Activated T-cell treated with anti-CD3 and anti-CD28 coated beads, Interleukin-2, amount 50 U/mL, for 4 hours (primary cell): ENCODE measurements at regions not wholly inside any gene's neighbourhood (a gene's known extent, or its start where the extent isn't known, plus 50 kb on each side); places are given as distances from the start of the nearest gene placed in this dataset.

Source experiments
- ATAC-seq, 2 donors: fragments of 200-7000 bp; cut with Tn5 transposase; one replicate each; pipeline ENCODE4 v1.10.0; 2021
- DNase-seq: peaks from one replicate; pipeline ENCODE4 v3.0.0-alpha.2; 2020
- H3K27me3 Mint-ChIP-seq: one replicate; pipeline ENCODE4 v1.8.0; 2021; ENCODE audit warnings: low read depth, mixed read lengths
- H3K36me3 Mint-ChIP-seq: one replicate; pipeline ENCODE4 v1.8.0; 2022; ENCODE audit warnings: mixed read lengths; ENCODE audit not compliant: insufficient read depth
- H3K4me1 Mint-ChIP-seq: one replicate; pipeline ENCODE4 v1.8.0; 2021; ENCODE audit warnings: low read depth, mixed read lengths
- H3K4me3 Mint-ChIP-seq: one replicate; pipeline ENCODE4 v1.8.0; 2021; ENCODE audit warnings: mild to moderate bottlenecking, moderate library complexity, mixed read lengths
- H3K9me3 Mint-ChIP-seq: one replicate; pipeline ENCODE4 v1.8.0; 2021; ENCODE audit warnings: mixed read lengths

- peaks cover 8% of the 10 kb centered on the region for H3K4me1 Mint-ChIP-seq
- ATAC-seq (peak; percentile 41 to 67), DNase-seq (no peak)
- no peak overlapping the region for H3K4me3 Mint-ChIP-seq
- peaks cover 2% of the 10 kb centered on the region for H3K27me3 Mint-ChIP-seq
- no peaks in the 10 kb centered on the region for H3K9me3 Mint-ChIP-seq
- no peaks in the 10 kb centered on the region for H3K36me3 Mint-ChIP-seq
These were observed 122.2 kb downstream of the NPY start for GRCh38 chr7:24406053-24406788.

- peaks cover 8% of the 10 kb centered on the region for H3K4me1 Mint-ChIP-seq
- H3K4me3 Mint-ChIP-seq, result no peak overlapping the region
- ATAC-seq (no peak), DNase-seq (no peak)
- H3K36me3 Mint-ChIP-seq, result no peaks in the 10 kb centered on the region
- H3K27me3 Mint-ChIP-seq, result peaks cover 3% of the 10 kb centered on the region
- H3K9me3 Mint-ChIP-seq, result no peaks in the 10 kb centered on the region
These were observed 122.9 kb downstream of the NPY start for GRCh38 chr7:24406789-24407299.

- no peak for ATAC-seq
- H3K36me3 Mint-ChIP-seq, result no peaks in the 10 kb centered on the region
These were observed 124.0 kb downstream of the NPY start for GRCh38 chr7:24407965-24408364.

GRCh38 chr7:24408798-24409430, 124.9 kb downstream of the NPY start:
- peaks cover 7% of the 10 kb centered on the region for H3K27me3 Mint-ChIP-seq

More at GRCh38 chr7:24407965-24408364, 124.0 kb downstream of the NPY start:
- DNase-seq, result no peak
- Mint-ChIP-seq H3K4me1 (peaks cover 8% of the 10 kb centered on the region), H3K27me3 (peaks cover 7% of the 10 kb centered on the region), H3K9me3 (no peaks in the 10 kb centered on the region), H3K4me3 (no peak overlapping the region)

GRCh38 chr7:24409431-24410024, 125.5 kb downstream of the NPY start:
- no peak for ATAC-seq
- no peaks in the 10 kb centered on the region for H3K36me3 Mint-ChIP-seq

More at GRCh38 chr7:24408798-24409430, 124.9 kb downstream of the NPY start:
- ATAC-seq (no peak), DNase-seq (no peak)
- Mint-ChIP-seq H3K4me3 (no peak overlapping the region), H3K9me3 (peaks cover 5% of the 10 kb centered on the region), H3K36me3 (no peaks in the 10 kb centered on the region), H3K4me1 (peaks cover 8% of the 10 kb centered on the region)

GRCh38 chr7:24411226-24411625, 127.2 kb downstream of the NPY start:
- Mint-ChIP-seq H3K4me1 (peaks cover 2% of the 10 kb centered on the region), H3K9me3 (peaks cover 11% of the 10 kb centered on the region), H3K4me3 (no peak overlapping the region), H3K27me3 (peaks cover 7% of the 10 kb centered on the region), H3K36me3 (no peaks in the 10 kb centered on the region)
- ATAC-seq (no peak), DNase-seq (no peak)

More at GRCh38 chr7:24409431-24410024, 125.5 kb downstream of the NPY start:
- DNase-seq, result no peak
- peaks cover 7% of the 10 kb centered on the region for H3K27me3 Mint-ChIP-seq
- H3K4me1 Mint-ChIP-seq, result peaks cover 8% of the 10 kb centered on the region
- no peak overlapping the region for H3K4me3 Mint-ChIP-seq
- peaks cover 11% of the 10 kb centered on the region for H3K9me3 Mint-ChIP-seq

- H3K27me3 Mint-ChIP-seq, result peaks cover 2% of the 10 kb centered on the region
- DNase-seq, result no peak
- H3K9me3 Mint-ChIP-seq, result peaks cover 11% of the 10 kb centered on the region
- no peak for ATAC-seq
- H3K4me3 Mint-ChIP-seq, result no peak overlapping the region
- no peaks in the 10 kb centered on the region for H3K36me3 Mint-ChIP-seq
- H3K4me1 Mint-ChIP-seq, result no peaks in the 10 kb centered on the region
These were observed 133.6 kb downstream of the NPY start for GRCh38 chr7:24417526-24418120.

GRCh38 chr7:24419077-24419476, 135.1 kb downstream of the NPY start:
- Mint-ChIP-seq H3K27me3 (peaks cover 2% of the 10 kb centered on the region), H3K4me1 (no peaks in the 10 kb centered on the region), H3K4me3 (no peak overlapping the region), H3K36me3 (no peaks in the 10 kb centered on the region), H3K9me3 (peaks cover 4% of the 10 kb centered on the region)
- DNase-seq (no peak), ATAC-seq (no peak)

- no peak for ATAC-seq
- no peaks in the 10 kb centered on the region for H3K36me3 Mint-ChIP-seq
- H3K27me3 Mint-ChIP-seq, result peaks cover 2% of the 10 kb centered on the region
- no peak overlapping the region for H3K4me3 Mint-ChIP-seq
- DNase-seq, result no peak
- H3K9me3 Mint-ChIP-seq, result no peaks in the 10 kb centered on the region
- H3K4me1 Mint-ChIP-seq, result no peaks in the 10 kb centered on the region
These were observed 135.5 kb downstream of the NPY start for GRCh38 chr7:24419511-24419910.

- no peaks in the 10 kb centered on the region for H3K9me3 Mint-ChIP-seq
- ATAC-seq (no peak), DNase-seq (no peak)
- H3K4me3 Mint-ChIP-seq, result no peak overlapping the region
- no peaks in the 10 kb centered on the region for H3K4me1 Mint-ChIP-seq
- peaks cover 4% of the 10 kb centered on the region for H3K27me3 Mint-ChIP-seq
- no peaks in the 10 kb centered on the region for H3K36me3 Mint-ChIP-seq
These were observed 138.5 kb downstream of the NPY start for GRCh38 chr7:24422441-24423010.

- Mint-ChIP-seq H3K4me3 (no peak overlapping the region), H3K27me3 (peaks cover 7% of the 10 kb centered on the region), H3K36me3 (no peaks in the 10 kb centered on the region), H3K4me1 (no peaks in the 10 kb centered on the region), H3K9me3 (no peaks in the 10 kb centered on the region)
- ATAC-seq (no peak), DNase-seq (no peak)
These were observed 141.7 kb downstream of the NPY start for GRCh38 chr7:24425664-24426063.

GRCh38 chr7:24427048-24427447, 143.1 kb downstream of the NPY start:
- DNase-seq (no peak), ATAC-seq (no peak)
- Mint-ChIP-seq H3K9me3 (no peaks in the 10 kb centered on the region), H3K36me3 (no peaks in the 10 kb centered on the region), H3K4me3 (no peak overlapping the region), H3K4me1 (no peaks in the 10 kb centered on the region), H3K27me3 (peaks cover 7% of the 10 kb centered on the region)

- DNase-seq (no peak), ATAC-seq (no peak)
- Mint-ChIP-seq H3K4me3 (no peak overlapping the region), H3K9me3 (no peaks in the 10 kb centered on the region), H3K27me3 (peaks cover 7% of the 10 kb centered on the region), H3K36me3 (no peaks in the 10 kb centered on the region), H3K4me1 (no peaks in the 10 kb centered on the region)
These were observed 144.6 kb upstream of the PALS2 start for GRCh38 chr7:24428676-24429075.

- H3K4me3 Mint-ChIP-seq, result no peak overlapping the region
- peaks cover 5% of the 10 kb centered on the region for H3K27me3 Mint-ChIP-seq
- no peaks in the 10 kb centered on the region for H3K9me3 Mint-ChIP-seq
- H3K36me3 Mint-ChIP-seq, result no peaks in the 10 kb centered on the region
- no peak for DNase-seq
- no peaks in the 10 kb centered on the region for H3K4me1 Mint-ChIP-seq
- no peak for ATAC-seq
These were observed 140.6 kb upstream of the PALS2 start for GRCh38 chr7:24432677-24433076.
